Right forelimb (tissue), 1 donor: ENCODE measurements at regions not wholly inside any gene's neighbourhood (a gene's known extent, or its start where the extent isn't known, plus 50 kb on each side); places are given as distances from the start of the nearest gene placed in this dataset.
"Not testable (repeated sequence)": the region's sequence is repeated elsewhere in the genome, so short reads cannot be mapped to it uniquely, and the experiment has no call there.

Source experiments
- DNase-seq: peaks from one replicate; pipeline ENCODE4 v3.0.0-alpha.2; 2018

GRCh38 chr1:94302497-94302896 lies 65.1 kb upstream of the ARHGAP29 start:
- DNase-seq, result no peak

- no peak for DNase-seq
Measured at GRCh38 chr1:94301186-94301585, 63.8 kb upstream of the ARHGAP29 start.

GRCh38 chr1:94300731-94301130 lies 63.3 kb upstream of the ARHGAP29 start:
- DNase-seq, result no peak

GRCh38 chr1:94299627-94300553 lies 62.5 kb upstream of the ARHGAP29 start:
- DNase-seq, result no peak

GRCh38 chr1:94298861-94299260 lies 61.5 kb upstream of the ARHGAP29 start:
- no peak for DNase-seq

GRCh38 chr1:94296018-94296417 lies 58.6 kb upstream of the ARHGAP29 start:
- DNase-seq, result no peak

GRCh38 chr1:94292978-94293377 lies 55.6 kb upstream of the ARHGAP29 start:
- not testable (repeated sequence) for DNase-seq

- not testable (repeated sequence) for DNase-seq
Measured at GRCh38 chr1:94289244-94289643, 51.9 kb upstream of the ARHGAP29 start.
